HG03565 (cell line): ENCODE measurements at regions not wholly inside any gene's neighbourhood (a gene's known extent, or its start where the extent isn't known, plus 50 kb on each side); places are given as distances from the start of the nearest gene placed in this dataset.
"Not testable (repeated sequence)": the region's sequence is repeated elsewhere in the genome, so short reads cannot be mapped to it uniquely, and the experiment has no call there.

Source experiments
- ATAC-seq: cut with Tn5 transposase; IDR thresholded peaks from one replicate; pipeline ENCODE4 v1.9.1; 2021; ENCODE audit warnings: mild to moderate bottlenecking, moderate library complexity; ENCODE audit not compliant: unreplicated experiment

DNA sequence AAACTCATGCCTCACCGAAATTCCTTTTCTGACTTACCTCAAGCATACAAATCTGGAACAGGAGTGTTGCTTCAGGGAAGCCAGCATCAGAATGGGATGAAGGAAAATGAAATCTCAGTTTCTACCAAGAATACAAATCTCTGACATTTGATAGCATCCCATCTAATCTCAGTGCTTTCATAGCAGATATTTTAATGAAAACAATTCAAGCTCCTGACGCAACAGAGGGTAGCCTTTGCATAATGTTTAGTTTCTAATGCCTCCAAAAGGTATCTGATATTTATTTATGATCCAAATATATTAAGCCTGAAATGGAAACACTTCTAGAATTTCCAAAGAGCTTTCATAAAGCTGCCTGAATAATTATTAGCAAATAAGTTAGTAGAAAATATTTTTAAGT lies 251.4 kb downstream of the DEPDC1B start:
- ATAC-seq: no peak

DNA sequence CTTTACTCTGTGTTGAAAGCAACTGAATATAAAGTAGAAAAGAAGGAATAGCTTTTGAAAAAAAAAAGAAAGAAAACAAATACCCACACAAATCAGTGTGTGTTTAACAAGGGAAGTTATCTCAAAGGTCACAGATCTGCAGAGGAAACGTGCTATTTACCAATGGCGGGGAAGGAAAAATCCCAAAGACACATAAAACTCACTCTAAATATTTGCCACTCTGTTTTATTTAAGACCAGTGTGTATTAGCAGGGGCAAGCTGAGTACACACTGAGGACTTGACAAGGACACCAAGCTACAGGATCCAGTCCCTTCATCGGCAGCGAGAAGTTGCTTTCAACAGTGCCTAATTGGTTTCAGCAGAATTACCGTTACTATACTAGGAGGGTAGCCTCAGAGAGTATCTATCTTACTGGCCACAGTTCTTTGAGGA lies 252.5 kb downstream of the DEPDC1B start:
- ATAC-seq: no peak

DNA sequence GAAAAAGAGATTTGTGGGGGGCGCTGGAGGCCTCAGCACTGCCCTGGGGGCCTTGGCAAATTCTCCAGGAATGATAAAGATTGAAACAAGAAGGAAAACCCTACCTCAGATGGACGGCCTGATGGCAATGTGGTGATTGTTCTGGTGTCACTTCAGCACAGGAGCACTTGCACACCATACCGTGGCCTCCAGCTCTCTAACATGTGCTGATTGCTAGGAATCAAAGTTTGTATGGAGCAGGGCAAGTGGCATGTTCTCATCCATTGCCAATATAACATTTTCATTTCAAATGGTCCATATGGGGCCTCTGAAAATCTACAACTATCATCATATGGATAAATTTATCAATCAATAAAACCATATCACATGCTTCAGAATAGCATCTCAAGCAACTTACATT lies 253.0 kb downstream of the DEPDC1B start:
- no peak for ATAC-seq

DNA sequence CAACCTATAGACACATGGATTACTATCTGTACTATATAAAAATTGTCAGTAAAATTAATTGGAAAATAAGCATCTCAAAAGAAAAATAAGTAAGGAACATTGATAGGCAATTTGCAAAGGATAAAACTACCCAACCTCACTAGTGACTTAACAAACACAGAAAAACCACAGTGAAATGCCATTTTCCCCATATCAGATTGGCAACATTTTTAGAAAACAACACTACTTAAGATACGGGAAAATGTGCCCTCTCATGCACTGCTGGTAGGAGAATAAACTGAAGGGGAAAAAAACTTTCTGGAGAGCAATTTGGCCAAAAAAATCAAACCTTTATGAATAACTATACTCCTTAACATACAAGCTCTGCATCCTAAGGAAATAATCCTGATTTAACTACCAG lies 254.0 kb downstream of the DEPDC1B start:
- ATAC-seq: no peak

DNA sequence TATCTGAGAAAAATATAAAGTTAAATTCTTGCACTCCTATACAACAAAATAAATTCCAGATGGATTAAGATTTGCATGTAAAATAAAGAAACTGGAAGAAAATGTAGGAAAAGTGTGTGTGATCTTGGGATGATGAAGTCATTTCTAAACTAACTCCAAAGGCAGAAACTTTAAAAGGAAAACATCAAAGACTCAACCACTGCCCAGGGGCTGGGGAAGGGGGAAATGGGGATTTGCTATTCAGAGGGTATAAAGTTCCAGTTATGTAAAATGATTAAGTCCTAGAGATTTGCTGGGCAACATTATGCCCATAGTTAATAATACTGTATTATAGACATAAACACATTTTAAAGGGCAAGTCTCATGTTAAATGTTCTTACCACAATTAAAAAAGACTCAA lies 254.5 kb downstream of the DEPDC1B start:
- ATAC-seq: no peak

DNA sequence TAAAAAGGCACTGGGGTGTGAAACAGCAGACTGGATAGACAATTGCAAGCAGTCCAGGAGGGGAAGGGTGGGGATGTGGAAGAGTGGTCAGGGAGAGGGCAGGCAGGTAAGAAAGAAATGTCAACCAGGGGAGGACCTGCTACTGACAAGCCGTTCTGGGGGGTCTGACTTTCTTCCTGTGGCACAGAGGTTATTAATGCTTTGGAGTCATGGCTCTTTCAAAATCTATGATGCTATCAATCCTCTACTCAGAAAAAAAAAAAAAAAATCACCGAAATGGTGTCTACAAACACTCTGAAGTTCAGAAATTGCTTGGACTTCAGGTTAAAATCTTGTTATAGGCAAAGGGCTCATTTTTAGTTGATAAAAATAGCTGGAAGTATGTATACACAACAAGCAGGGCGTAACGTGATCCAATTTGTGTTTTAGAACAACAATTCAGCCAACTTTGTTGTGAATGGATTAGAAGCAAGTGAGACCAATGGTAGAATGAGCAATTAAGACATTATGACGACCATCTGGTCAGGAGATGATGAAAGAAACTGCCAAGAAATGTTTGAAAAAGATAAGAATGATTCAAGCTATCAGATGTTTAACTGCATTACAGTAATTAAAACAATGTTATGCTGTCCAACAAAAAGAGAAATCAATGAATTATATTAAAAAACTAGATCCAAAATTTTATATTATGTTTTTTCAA lies 255.2 kb downstream of the DEPDC1B start:
- ATAC-seq: no peak

DNA sequence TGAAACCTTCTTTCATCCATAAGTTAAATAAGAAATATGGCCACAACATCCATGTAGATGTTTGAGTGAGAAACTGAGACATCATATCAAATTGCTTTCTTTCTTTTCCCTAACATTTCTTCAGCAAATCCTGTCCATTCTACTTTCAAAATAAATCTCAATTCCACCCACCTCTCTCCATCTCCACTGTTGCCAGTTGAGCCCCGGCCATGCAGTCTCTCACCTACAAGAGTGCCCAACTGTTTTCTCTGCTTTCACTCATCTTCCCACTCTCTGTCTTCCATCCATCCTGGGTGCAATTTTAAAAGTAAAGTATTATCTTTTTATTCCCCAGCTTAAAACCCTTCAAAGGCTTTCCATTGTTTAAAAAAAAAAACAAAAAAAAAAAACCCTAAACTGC lies 260.4 kb downstream of the DEPDC1B start:
- ATAC-seq: no peak

DNA sequence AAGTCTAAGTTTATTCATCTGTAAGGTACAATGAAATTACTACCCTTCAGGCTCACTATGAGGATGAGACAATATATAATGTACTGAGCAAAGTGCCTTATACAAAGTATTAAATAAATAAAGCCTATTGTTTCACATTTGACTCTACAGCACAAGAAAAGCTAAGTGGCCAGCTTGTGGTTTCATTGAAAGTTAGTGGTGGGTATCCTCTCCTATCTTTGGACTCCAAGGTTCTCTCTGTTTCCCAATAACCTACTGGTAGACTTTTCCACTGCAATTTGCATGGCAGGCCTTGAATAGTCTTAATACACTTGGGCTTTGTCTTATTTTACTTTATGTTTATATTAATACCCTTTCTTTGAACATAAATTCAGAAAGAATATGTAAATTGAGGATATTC lies 262.7 kb downstream of the DEPDC1B start:
- ATAC-seq: no peak

DNA sequence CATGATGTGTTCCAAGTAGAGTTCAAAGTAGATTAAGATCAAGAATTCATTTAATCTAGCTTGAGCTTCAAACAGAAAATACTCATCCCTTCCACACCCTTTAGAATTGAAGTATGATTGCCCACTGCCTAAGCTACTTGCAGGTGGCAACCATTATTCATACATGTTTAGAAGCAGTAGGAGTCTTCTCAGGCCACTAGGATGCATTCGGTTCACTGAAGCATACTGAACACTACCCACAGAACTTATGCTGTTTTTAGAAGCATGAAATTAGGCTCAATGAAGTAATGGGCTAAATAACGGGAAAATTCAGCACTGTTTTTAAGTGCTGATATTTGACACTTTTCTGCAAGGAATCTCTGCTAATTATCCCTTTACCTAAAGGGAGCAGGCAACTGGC lies 263.4 kb downstream of the DEPDC1B start:
- ATAC-seq: peak; percentile 74

DNA sequence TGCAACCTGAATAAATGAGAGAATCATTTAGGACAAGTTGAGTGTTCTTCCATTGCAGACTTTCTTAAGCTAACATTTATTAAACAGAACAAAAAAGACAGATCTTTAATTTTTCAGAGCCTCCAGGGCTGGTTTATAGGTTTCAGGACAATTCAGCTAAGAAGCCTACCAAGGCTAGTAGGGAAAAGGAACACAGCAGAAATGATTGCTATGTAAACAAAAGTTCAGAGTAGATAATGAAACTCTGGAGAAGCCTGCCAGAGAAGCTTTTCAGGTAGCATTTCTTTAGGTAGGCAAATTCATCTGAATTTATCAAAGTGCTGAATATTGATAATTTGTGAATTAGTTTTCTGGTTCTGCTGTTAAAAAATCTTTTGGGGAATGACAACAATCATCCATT lies 264.2 kb downstream of the DEPDC1B start:
- no peak for ATAC-seq

DNA sequence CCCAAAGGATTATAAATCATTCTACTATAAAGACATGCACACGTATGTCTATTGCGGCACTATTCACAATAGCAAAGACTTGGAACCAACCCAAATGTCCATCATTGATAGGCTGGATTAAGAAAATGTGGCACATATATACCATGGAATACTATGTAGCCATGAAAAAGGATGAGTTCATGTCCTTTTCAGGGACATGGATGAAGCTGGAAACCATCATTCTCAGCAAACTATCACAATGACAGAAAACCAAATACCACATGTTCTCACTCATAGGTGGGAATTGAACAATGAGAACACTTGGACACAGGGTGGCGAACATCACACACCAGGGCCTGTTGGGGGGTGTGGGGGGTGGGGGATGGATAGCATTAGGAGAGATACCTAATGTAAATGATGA lies 273.8 kb downstream of the DEPDC1B start:
- ATAC-seq: not testable (repeated sequence)

DNA sequence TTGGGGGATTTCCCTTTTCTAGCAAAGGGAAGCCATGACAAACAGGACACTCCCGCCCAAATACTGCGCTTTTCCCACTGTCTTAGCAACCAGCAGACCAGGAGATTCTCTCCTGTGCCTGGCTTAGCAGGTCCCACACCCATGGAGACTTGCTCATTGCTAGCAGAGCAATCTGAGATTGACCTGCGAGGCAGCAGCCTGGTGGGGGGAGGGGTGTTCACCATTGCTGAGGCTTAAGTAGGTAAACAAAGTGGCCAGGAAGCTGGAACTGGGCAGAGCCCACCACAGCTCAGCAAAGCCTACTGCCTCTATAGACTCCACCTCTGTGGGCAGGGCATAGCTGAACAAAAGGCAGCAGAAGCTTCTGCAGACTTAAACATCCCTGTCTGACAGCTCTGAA lies 279.2 kb downstream of the DEPDC1B start:
- ATAC-seq: not testable (repeated sequence)

DNA sequence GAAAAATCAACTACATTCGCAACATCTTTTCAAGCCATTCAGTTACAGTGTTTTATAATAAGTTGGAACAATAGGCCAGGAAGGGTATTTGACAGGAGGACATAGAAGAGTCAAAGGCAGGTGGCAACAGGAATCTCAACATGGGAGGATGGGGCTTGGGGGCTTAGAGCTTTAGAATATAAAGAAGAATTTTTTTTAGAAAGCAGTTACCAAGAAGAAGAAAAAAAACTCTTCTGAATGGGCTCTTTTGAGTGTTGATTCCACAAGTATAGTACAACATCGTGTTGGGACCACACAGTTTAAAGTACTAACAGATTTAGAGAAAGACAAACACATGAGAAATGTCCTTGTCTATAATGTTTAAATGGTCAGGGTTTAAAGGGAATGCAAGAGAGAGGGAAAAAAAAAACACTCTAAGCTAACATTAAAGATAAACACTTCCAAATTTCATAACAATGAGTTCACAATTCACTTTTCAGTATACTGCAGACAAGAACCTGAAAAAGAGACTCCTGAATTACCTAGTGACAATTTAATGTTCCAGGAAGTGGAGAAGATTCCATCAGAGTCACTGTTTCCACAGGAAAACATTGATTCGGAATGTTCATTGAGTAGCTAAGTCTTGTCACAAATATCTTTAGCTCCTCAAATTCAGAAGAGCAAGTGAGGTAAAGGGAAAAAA lies 282.3 kb downstream of the DEPDC1B start:
- no peak for ATAC-seq

DNA sequence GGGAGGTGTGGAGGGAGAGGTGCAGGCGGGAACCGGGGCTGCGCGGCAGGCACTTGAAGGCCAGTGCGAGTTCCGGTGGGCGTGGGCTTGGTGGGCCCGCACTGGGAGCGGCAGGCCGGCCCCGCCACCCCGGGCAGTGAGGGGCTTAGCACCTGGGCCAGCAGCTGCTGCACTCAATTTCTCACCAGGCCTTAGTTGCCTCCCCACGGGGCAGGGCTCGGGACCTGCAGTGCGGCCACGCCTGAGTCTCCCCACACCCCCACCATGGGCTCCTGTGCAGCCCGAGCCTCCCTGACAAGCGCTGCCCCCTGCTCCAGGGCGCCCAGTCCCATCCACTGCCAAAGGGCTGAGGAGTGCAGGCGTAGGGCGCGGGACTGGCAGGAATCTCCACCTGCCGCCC lies 284.5 kb downstream of the DEPDC1B start:
- ATAC-seq: no peak

DNA sequence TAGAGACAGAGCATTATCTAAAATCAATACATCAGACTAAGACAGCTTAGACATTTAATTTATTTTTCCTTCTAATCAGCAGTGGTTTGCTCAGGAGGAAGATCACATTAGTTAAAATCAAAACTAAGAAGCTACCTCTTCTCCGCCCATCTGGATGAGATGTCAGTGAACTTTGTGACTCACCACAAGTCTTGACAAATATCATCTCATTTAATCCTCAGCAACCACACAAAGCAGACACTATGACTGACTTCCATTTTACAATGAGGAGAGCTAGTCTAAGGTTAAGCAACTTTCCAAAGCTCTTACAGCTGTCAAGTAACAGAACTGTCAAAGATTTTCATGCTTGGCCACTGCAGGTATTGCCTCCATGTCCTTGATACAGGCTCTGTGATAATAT lies 289.5 kb downstream of the DEPDC1B start:
- no peak for ATAC-seq

DNA sequence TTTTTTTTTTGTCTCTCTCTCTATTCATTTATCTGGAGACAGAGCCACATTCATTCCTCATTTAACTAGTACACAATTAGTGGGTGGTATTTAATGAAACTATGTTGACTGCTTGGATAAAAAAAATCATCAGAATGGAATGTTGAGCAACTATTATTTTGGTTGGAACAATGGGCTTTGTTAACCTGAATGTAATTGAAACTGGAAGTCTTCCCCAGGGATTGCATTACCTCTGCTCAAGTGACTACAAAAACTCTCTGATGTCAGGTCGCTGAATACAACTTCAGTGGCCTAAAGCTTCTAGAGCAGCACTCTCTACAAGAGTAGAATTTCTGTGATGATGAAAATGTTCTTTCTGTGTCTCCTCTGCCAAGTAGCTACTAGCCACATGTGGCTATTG lies 295.8 kb downstream of the DEPDC1B start:
- no peak for ATAC-seq

DNA sequence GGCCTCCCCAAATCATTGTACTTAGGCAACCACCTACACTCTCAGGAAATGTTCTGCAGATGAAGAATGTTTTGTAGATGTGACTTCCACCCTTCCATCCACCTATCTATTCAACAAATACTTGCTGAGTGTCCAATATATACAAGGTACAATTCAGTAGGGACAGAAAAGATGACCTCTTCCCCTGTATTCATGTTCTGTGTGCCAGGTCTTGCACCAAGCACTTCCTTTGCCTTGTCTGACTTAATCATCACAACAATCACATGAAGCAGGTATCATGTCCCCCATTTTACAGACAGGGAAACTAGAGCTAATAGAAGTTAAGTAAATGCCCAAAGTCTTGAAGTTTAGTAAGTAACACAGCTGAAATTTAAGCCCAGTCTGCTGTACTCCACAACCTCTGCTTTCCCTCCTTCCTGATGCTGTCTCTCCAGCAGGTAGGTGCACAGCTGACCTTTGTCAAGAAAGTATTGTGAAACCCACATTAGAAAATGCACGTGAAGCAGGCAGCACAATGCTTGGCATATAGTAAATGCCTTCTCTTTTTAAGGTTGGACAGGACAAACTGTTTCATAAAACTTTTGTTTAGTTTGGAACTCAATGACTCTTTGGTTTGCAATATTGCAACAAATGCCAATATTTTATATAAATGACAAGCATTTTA lies 296.5 kb downstream of the DEPDC1B start:
- ATAC-seq: no peak

DNA sequence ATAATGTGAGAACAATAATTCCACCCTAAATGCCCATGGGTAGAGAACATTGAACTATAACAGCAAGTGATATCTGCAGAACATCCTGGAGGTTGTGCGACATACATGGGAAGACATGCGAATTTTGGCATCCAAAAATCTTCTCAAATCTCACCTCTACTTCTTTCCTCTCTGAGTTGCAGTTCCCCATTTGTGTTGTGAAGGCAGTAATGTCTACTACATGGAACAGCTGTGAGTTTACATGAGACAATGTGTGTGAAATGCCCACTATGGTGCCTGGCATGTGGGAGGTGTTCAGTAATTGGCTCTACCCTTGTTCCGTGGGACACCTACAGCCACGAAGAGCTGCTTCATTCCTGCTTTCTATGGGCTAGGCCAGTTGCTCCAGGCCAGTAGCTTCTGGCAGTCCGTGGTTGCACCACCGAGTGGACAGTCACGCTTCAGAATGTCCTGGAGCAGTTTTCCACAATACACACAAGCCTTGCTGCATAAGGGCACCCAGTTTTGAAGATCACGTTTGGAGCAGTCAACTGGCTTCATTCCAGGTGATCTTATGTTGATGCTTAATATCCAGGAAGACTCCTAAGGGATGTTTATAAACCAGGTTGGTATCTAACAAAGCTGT lies 297.7 kb downstream of the DEPDC1B start:
- ATAC-seq: no peak

DNA sequence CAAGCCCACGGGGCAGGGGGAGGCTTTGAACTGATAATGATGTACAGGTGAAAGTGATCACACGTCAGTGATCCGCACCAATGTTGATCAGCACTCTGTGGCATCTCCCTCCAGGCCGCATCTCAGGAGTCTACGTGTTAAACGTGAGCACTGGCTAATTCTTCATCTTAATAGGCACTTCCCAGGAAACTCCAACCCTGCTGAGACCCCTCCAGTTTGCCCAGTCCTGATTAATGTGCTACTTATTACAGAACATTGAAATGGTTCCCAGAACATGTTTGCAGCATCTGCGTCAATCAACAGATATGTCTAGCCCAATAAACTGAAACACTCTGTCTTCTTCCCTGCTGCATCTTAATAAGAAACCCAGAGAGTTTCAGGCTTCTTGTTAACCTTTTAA lies 298.4 kb downstream of the DEPDC1B start:
- no peak for ATAC-seq

DNA sequence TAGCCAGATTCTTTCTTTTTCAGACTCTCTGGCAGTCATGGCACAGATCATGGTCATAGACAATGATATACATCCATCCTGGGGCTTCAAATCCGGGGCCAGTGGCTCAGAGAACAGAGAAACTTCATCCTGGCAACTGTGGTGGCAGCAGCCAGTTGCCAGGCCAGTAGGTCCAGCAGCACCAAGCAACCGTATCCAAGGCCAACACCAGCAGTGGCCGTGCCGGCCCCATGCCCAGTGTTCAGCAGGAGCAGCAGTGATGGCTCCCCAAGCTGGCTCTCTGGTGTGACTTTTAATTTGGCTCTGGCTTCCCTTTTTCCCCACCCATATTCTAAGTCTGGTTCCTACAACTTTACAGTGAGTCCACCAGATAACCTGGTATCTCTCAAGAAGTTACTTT lies 300.5 kb downstream of the DEPDC1B start:
- ATAC-seq: no peak

DNA sequence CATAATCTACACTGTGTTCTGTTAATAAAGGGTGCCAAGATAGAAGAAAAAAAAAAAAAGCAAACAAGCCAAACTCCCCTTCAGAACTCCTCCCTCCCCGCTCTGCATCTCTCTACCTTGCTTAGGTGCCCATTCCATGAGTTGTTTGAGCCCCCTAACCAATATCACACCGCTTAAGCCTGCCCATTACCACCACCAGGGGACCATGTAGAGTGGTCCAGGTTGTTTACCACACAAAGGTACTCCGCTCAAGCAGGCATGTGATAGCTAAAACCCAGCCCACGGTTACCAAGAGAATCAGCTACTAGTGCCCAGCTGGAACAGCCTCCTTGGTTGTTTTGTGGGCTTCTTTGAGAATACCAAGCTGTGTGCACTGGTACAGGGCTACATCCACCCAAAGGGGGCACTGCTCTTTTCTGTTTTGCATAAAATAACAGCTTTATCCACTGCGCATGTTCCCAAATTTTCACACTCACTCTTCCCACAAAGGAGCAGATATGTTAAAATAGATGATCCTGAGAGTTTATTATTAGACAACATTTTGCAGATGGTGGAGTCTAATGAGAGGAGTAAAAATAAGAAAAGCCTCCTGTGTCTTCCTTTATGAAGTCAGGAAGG lies 304.1 kb downstream of the DEPDC1B start:
- ATAC-seq: no peak
